ENCODE measurements at regions not wholly inside any gene's neighbourhood (a gene's known extent, or its start where the extent isn't known, plus 50 kb on each side); places are given as distances from the start of the nearest gene placed in this dataset.

- TF ChIP-seq JUNB (IDR thresholded peaks at IDR 0.05) (no peak), FOSB (CRISPR knock-in tag; IDR thresholded peaks at IDR 0.05) (no peak), CHD2 (IDR thresholded peaks at IDR 0.05; ENCODE audit: low read length, partially characterized antibody) (no peak), FOXS1 (CRISPR knock-in tag; IDR thresholded peaks at IDR 0.05) (no peak), SMC3 (IDR thresholded peaks at IDR 0.05) (no peak), RNF2 (IDR thresholded peaks at IDR 0.05; ENCODE audit: borderline replicate concordance, low read depth) (no peak), ELK1 (IDR thresholded peaks at IDR 0.05; ENCODE audit: low read depth, low read length) (no peak), KDM5A (IDR thresholded peaks at IDR 0.05) (no peak), POLR2A (IDR thresholded peaks at IDR 0.05; ENCODE audit: low read length) (no peak), CTCF (IDR thresholded peaks at IDR 0.05) (no peak), HOXA7 (CRISPR knock-in tag; IDR thresholded peaks at IDR 0.05) (no peak)
- TF ChIP-seq, protein P1, sequence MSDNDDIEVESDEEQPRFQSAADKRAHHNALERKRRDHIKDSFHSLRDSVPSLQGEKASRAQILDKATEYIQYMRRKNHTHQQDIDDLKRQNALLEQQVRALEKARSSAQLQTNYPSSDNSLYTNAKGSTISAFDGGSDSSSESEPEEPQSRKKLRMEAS (IDR thresholded peaks at IDR 0.05), result no peak
- ChIA-PET POLR2A (no interaction called here), CTCF (no interaction called here)
- H3K27ac ChIP-seq, result no peak overlapping the region
- 6% methylated on average over 5 of the region's 5 CpGs for WGBS (ENCODE audit: missing lambda C conversion rate)
- no peak for ATAC-seq
- no peaks in the 10 kb centered on the region for H3K4me1 ChIP-seq
- no peak for FAIRE-seq
- no peak for DNase-seq (ENCODE audit: low read depth in 1 of 2, low spot score in 1 of 2)
- H3K4me2 ChIP-seq, result no peak overlapping the region
- H3K9me3 ChIP-seq, result no peaks in the 10 kb centered on the region
- no peak overlapping the region for H3K4me3 ChIP-seq
Measured at GRCh38 chr4:27790911-27791310, 930.3 kb downstream of the STIM2 start.

DNA sequence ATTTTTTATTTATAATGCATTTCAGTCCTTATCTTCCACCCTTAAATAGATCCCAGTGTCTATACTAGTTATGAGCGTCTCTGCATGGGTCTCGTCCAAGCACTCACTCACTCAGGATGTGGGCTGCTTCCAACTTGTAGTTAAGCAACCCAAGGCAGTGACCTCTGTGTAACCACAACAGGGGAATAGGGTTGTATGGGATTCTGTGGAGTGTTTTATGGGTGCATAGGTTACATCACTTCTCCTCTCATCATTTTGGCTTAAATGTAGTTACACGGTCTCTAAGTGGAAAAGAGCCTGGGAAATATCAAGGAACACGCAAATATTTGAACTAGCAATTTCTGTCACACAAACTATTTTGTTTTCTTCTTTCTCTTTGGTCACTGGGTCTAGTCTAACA, 931.0 kb downstream of the STIM2 start:
- ChIA-PET POLR2A (no interaction called here), CTCF (no interaction called here)
- Histone ChIP-seq H3K9me3 (no peaks in the 10 kb centered on the region), H3K4me3 (no peak overlapping the region), H3K27ac (no peak overlapping the region), H3K4me2 (no peak overlapping the region), H3K4me1 (no peaks in the 10 kb centered on the region)
- 30% methylated on average over 4 of the region's 4 CpGs for WGBS (ENCODE audit: missing lambda C conversion rate)
- DNase-seq (ENCODE audit: low read depth in 1 of 2, low spot score in 1 of 2) (no peak), ATAC-seq (no peak), FAIRE-seq (no peak)
- TF ChIP-seq HDAC2 (IDR thresholded peaks at IDR 0.05), result no peak
- TF ChIP-seq RNF2 (IDR thresholded peaks at IDR 0.05; ENCODE audit: borderline replicate concordance, low read depth), result no peak
- no peak for TF ChIP-seq ESRRA (IDR thresholded peaks at IDR 0.05; ENCODE audit: borderline replicate concordance, low read length)

- Histone ChIP-seq H3K4me1 (no peaks in the 10 kb centered on the region), H3K9me3 (no peaks in the 10 kb centered on the region), H3K27ac (no peak overlapping the region), H3K4me3 (no peak overlapping the region), H3K4me2 (no peak overlapping the region)
- ChIA-PET POLR2A (no interaction called here), CTCF (no interaction called here)
- DNase-seq (ENCODE audit: low read depth in 1 of 2, low spot score in 1 of 2) (no peak), FAIRE-seq (no peak), ATAC-seq (no peak)
- no peak for TF ChIP-seq REST (IDR thresholded peaks at IDR 0.05)
- no peak for TF ChIP-seq ZFP36 (IDR thresholded peaks at IDR 0.05; ENCODE audit: borderline replicate concordance, partially characterized antibody)
- TF ChIP-seq EHMT2 (IDR thresholded peaks at IDR 0.05; ENCODE audit: low read depth), result no peak
- no peak for TF ChIP-seq HES2 (IDR thresholded peaks at IDR 0.05)
- no peak for TF ChIP-seq FOXS1 (CRISPR knock-in tag; IDR thresholded peaks at IDR 0.05)
- no peak for TF ChIP-seq ZSCAN20 (CRISPR knock-in tag; IDR thresholded peaks at IDR 0.05)
- no peak for TF ChIP-seq RAD21 (conservative IDR thresholded peaks at IDR 0.05 in 1 of 2, IDR thresholded peaks at IDR 0.05 in 1 of 2)
- no peak for TF ChIP-seq ELK1 (IDR thresholded peaks at IDR 0.05; ENCODE audit: low read depth, low read length)
- TF ChIP-seq EHF (CRISPR knock-in tag; IDR thresholded peaks at IDR 0.05), result no peak
- TF ChIP-seq TFCP2L1 (CRISPR knock-in tag; IDR thresholded peaks at IDR 0.05), result no peak
- WGBS (ENCODE audit: missing lambda C conversion rate), result 0% methylated on average over 3 of the region's 3 CpGs
Measured at GRCh38 chr4:27807207-27807606, 946.6 kb downstream of the STIM2 start.
